ENCODE measurements at regions not wholly inside any gene's neighbourhood (a gene's known extent, or its start where the extent isn't known, plus 50 kb on each side); places are given as distances from the start of the nearest gene placed in this dataset.
"Not testable (repeated sequence)": the region's sequence is repeated elsewhere in the genome, so short reads cannot be mapped to it uniquely, and the experiment has no call there.

GRCh38 chr2:67096886-67097285 is 300.2 kb upstream of the ETAA1 start:
- TF ChIP-seq, protein P1, sequence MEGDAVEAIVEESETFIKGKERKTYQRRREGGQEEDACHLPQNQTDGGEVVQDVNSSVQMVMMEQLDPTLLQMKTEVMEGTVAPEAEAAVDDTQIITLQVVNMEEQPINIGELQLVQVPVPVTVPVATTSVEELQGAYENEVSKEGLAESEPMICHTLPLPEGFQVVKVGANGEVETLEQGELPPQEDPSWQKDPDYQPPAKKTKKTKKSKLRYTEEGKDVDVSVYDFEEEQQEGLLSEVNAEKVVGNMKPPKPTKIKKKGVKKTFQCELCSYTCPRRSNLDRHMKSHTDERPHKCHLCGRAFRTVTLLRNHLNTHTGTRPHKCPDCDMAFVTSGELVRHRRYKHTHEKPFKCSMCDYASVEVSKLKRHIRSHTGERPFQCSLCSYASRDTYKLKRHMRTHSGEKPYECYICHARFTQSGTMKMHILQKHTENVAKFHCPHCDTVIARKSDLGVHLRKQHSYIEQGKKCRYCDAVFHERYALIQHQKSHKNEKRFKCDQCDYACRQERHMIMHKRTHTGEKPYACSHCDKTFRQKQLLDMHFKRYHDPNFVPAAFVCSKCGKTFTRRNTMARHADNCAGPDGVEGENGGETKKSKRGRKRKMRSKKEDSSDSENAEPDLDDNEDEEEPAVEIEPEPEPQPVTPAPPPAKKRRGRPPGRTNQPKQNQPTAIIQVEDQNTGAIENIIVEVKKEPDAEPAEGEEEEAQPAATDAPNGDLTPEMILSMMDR (IDR thresholded peaks at IDR 0.05; ENCODE audit: insufficient read depth, low read length, poor library complexity, severe bottlenecking), result no peak
- Histone ChIP-seq H3K36me3 (ENCODE audit: control insufficient read depth, insufficient read depth, low read length) (no peaks in the 10 kb centered on the region), H3K27me3 (ENCODE audit: control insufficient read depth, insufficient read depth, low read length) (no peaks in the 10 kb centered on the region), H3K4me3 (ENCODE audit: low read depth, low read length) (no peak overlapping the region)
- no peak for DNase-seq (ENCODE audit: low read depth)

DNA sequence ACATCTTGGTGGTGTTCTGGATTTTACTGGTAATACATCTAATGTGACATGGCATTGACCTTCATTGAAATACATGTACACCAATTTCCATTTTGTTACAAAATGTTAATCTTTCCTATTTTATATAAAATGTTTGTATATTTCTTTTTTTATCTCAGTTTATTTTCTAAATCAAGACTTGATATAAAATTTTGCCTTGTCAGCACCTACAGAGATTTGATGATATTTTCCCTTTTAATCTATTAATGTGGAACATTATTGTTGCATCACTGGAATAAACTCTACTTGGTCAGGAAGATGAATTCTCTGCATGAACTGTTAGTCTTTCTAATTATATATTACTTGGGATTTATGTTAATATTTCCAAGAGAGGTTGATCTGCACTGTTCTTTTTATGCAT is 294.0 kb upstream of the ETAA1 start:
- no peak overlapping the region for H3K4me3 ChIP-seq (ENCODE audit: low read depth, low read length)
- TF ChIP-seq, protein P1 (IDR thresholded peaks at IDR 0.05; ENCODE audit: insufficient read depth, low read length, poor library complexity, severe bottlenecking), result no peak
- no peaks in the 10 kb centered on the region for H3K27me3 ChIP-seq (ENCODE audit: control insufficient read depth, insufficient read depth, low read length)
- H3K36me3 ChIP-seq (ENCODE audit: control insufficient read depth, insufficient read depth, low read length), result no peaks in the 10 kb centered on the region
- DNase-seq (ENCODE audit: low read depth), result no peak

DNA sequence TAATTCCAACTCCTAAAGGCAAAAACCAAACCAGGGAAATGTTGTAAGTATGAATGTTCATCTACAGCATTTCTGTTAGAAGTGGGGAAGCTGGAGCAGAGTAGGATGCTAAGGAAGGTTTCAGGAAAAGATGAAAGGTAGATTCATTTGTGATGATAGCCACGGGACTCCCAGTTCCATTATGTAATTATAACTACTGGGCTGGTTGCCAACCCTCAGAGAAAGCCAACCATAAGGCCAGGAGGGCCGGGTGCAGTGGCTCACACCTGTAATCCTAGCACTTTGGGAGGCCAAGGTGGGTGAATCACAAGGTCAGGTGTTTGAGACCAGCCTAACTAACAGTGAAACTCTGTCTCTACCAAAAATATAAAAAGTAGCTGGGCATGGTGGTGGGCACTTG is 288.9 kb upstream of the ETAA1 start:
- TF ChIP-seq, protein P1 (IDR thresholded peaks at IDR 0.05; ENCODE audit: insufficient read depth, low read length, poor library complexity, severe bottlenecking), result no peak
- Histone ChIP-seq H3K36me3 (ENCODE audit: control insufficient read depth, insufficient read depth, low read length) (no peaks in the 10 kb centered on the region), H3K27me3 (ENCODE audit: control insufficient read depth, insufficient read depth, low read length) (no peaks in the 10 kb centered on the region), H3K4me3 (ENCODE audit: low read depth, low read length) (no peak overlapping the region)
- DNase-seq (ENCODE audit: low read depth), result no peak

- H3K36me3 ChIP-seq (ENCODE audit: control insufficient read depth, insufficient read depth, low read length), result no peaks in the 10 kb centered on the region
- no peaks in the 10 kb centered on the region for H3K27me3 ChIP-seq (ENCODE audit: control insufficient read depth, insufficient read depth, low read length)
- H3K4me3 ChIP-seq (ENCODE audit: low read depth, low read length), result no peak overlapping the region
- TF ChIP-seq, protein P1 (IDR thresholded peaks at IDR 0.05; ENCODE audit: insufficient read depth, low read length, poor library complexity, severe bottlenecking), result no peak
- DNase-seq (ENCODE audit: low read depth), result no peak
Observed at GRCh38 chr2:67124531-67124930, 272.6 kb upstream of the ETAA1 start.

DNA sequence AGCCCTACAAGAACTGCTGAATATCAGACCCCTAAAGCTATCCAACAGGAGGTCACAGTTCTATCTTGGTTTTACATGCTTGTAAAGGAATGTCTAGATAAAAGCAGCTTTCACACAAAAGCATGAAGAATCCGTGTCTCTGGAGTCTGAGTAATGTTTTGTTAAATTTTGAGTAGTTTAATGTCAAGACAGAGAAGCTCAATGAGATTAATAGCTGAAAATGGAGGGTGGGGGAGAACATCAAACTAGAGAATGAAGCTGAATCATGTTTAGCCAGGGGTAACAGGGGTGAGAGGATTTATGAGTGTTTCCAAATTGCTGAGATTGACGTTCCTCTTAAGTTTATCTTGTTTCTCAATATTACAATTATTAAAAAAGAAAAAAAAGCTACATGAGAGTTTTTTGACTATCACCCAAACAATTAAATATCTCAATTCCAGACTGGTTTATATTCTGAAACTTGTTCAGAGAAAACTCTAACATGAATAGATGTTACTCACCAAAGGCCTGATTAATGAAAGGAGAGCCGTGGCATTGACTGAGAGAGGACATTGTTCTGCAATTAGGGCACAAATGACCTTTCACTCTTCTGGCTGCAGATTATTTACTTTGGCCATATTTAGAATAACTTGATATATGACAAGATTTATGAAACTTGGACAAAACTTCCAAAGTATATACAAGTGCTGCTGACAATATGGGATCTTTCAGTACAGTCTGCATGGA is 266.4 kb upstream of the ETAA1 start:
- TF ChIP-seq, protein P1 (IDR thresholded peaks at IDR 0.05; ENCODE audit: insufficient read depth, low read length, poor library complexity, severe bottlenecking), result no peak
- no peak for DNase-seq (ENCODE audit: low read depth)

DNA sequence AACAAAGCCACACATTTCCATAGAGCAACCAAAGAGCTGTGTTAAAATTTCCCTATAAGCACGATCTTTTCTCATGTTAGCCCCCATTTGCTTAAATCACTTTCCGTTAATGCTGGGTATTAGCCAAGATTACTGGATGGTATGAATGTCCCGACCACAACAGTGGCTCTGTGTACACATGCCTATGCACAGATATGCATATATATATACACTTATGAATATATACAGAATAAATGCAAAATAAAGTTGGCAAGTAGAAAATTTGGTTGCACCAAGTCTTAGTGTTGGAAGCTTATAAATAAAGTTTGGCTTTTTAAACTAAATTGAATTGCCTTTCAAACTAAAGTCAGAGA is 265.9 kb upstream of the ETAA1 start:
- Histone ChIP-seq H3K36me3 (ENCODE audit: control insufficient read depth, insufficient read depth, low read length) (no peaks in the 10 kb centered on the region), H3K27me3 (ENCODE audit: control insufficient read depth, insufficient read depth, low read length) (no peaks in the 10 kb centered on the region), H3K4me3 (ENCODE audit: low read depth, low read length) (no peak overlapping the region)
- TF ChIP-seq, protein P1 (IDR thresholded peaks at IDR 0.05; ENCODE audit: insufficient read depth, low read length, poor library complexity, severe bottlenecking), result no peak
- DNase-seq (ENCODE audit: low read depth), result no peak

More for the DNA sequence above, 266.4 kb upstream of the ETAA1 start:
- no peaks in the 10 kb centered on the region for H3K36me3 ChIP-seq (ENCODE audit: control insufficient read depth, insufficient read depth, low read length)
- H3K4me3 ChIP-seq (ENCODE audit: low read depth, low read length), result no peak overlapping the region
- no peaks in the 10 kb centered on the region for H3K27me3 ChIP-seq (ENCODE audit: control insufficient read depth, insufficient read depth, low read length)

DNA sequence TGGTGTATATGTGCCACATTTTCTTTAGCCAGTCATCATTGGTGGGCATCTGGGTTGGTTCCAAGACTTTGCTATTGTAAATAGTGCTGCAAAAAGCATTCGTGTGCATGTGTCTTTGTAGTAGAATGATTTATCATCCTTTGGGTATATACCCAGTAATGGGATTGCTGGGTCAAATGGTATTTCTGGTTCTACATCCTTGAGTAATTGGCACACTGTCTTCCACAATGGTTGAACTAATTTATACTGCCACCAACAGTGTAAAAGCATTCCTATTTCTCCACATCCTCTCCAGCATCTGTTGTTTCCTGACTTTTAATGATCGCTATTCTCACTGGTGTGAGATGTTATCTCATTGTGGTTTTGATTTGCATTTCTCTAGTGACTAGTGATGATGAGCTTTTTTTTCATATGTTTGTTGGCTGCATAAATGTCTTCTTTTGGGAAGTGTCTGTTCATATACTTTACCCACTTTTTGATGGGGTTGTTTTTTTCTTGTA is 264.6 kb upstream of the ETAA1 start:
- H3K27me3 ChIP-seq (ENCODE audit: control insufficient read depth, insufficient read depth, low read length); DNase-seq (ENCODE audit: low read depth); H3K36me3 ChIP-seq (ENCODE audit: control insufficient read depth, insufficient read depth, low read length); H3K4me3 ChIP-seq (ENCODE audit: low read depth, low read length): not testable (repeated sequence)
